Fibroblast of skin of right biceps (primary cell): ENCODE measurements at regions not wholly inside any gene's neighbourhood (a gene's known extent, or its start where the extent isn't known, plus 50 kb on each side); places are given as distances from the start of the nearest gene placed in this dataset.
A peak's percentile ranks its signal among the peaks of the same experiment; 100 is the strongest.
"Not testable (repeated sequence)": the region's sequence is repeated elsewhere in the genome, so short reads cannot be mapped to it uniquely, and the experiment has no call there.

ENCODE experiments used
- DNase-seq: peaks from one replicate; pipeline ENCODE4 v3.0.0-alpha.2; 2013

GRCh38 chr10:4281190-4281825 is 496.3 kb upstream of the KLF6 start:
- peak; percentile 74 for DNase-seq

GRCh38 chr10:4280461-4281189 is 495.6 kb upstream of the KLF6 start:
- peak; percentile 73 for DNase-seq

GRCh38 chr10:4279655-4280054 is 494.6 kb upstream of the KLF6 start:
- no peak for DNase-seq

- no peak for DNase-seq
Measured at GRCh38 chr10:4278186-4278585, 493.2 kb upstream of the KLF6 start.

GRCh38 chr10:4276151-4276550 is 491.1 kb upstream of the KLF6 start:
- no peak for DNase-seq

- DNase-seq: not testable (repeated sequence)
Measured at GRCh38 chr10:4274671-4275070, 489.7 kb upstream of the KLF6 start.

- DNase-seq: no peak
Measured at GRCh38 chr10:4271193-4271592, 486.2 kb upstream of the KLF6 start.

- DNase-seq: peak; percentile 86
Measured at GRCh38 chr10:4270116-4270515, 485.1 kb upstream of the KLF6 start.

GRCh38 chr10:4268490-4268889 is 483.5 kb upstream of the KLF6 start:
- not testable (repeated sequence) for DNase-seq

GRCh38 chr10:4267086-4267773 is 482.2 kb upstream of the KLF6 start:
- no peak for DNase-seq

- DNase-seq: peak; percentile 62
Measured at GRCh38 chr10:4266416-4267085, 481.5 kb upstream of the KLF6 start.

GRCh38 chr10:4265964-4266363 is 481.0 kb upstream of the KLF6 start:
- no peak for DNase-seq

GRCh38 chr10:4264209-4264865 is 479.3 kb upstream of the KLF6 start:
- DNase-seq: no peak

- DNase-seq: no peak
Measured at GRCh38 chr10:4263601-4263921, 478.6 kb upstream of the KLF6 start.

- DNase-seq: no peak
Measured at GRCh38 chr10:4262870-4263600, 478.0 kb upstream of the KLF6 start.

GRCh38 chr10:4262449-4262848 is 477.4 kb upstream of the KLF6 start:
- no peak for DNase-seq

GRCh38 chr10:4260483-4261124 is 475.6 kb upstream of the KLF6 start:
- DNase-seq: peak; percentile 81

- no peak for DNase-seq
Measured at GRCh38 chr10:4257939-4258465, 473.0 kb upstream of the KLF6 start.

GRCh38 chr10:4256971-4257370 is 472.0 kb upstream of the KLF6 start:
- no peak for DNase-seq

GRCh38 chr10:4255751-4256150 is 470.7 kb upstream of the KLF6 start:
- peak; percentile 56 for DNase-seq
